OCI-LY7 (cell line): ENCODE measurements at regions not wholly inside any gene's neighbourhood (a gene's known extent, or its start where the extent isn't known, plus 50 kb on each side); places are given as distances from the start of the nearest gene placed in this dataset.

ENCODE experiments used
- BruUV-seq: library from RNA; stranded (reverse); fragments of 400-500 nt; replicated peaks from 2 replicates; lab custom pipeline; 2021; lab: Mats Ljungman, UMichigan
- CTCF ChIA-PET: fragments of 300-600 bp; sonication (Branson Sonifier 250); formaldehyde crosslinking; loops from one replicate; lab custom pipeline; 2022; ENCODE audit warnings: antibody characterized with exemption; ENCODE audit not compliant: unreplicated experiment; lab: Charles Lee
- POLR2A ChIA-PET: fragments of 300-600 bp; sonication (Branson Sonifier 250); formaldehyde crosslinking; loops from one replicate; lab custom pipeline; 2022; ENCODE audit warnings: antibody characterized with exemption; lab: Charles Lee
- DNase-seq: peaks from one replicate; pipeline ENCODE4 v3.0.0-alpha.2; 2015; ENCODE audit warnings: low spot score
- H2AFZ ChIP-seq: fragments of 200-600 bp; sonication (generic), shearing (Covaris generic); 2 replicates; pipeline ENCODE4 v1.6.1; 2014; ENCODE audit warnings: mild to moderate bottlenecking, antibody characterized with exemption, low read length, moderate library complexity
- H3K27ac ChIP-seq: fragments of 200-600 bp; sonication (generic); 2 replicates; pipeline ENCODE4 v1.5.1; 2014; ENCODE audit warnings: mixed run types, low read depth, mild to moderate bottlenecking, moderate library complexity, low read length, inconsistent platforms; ENCODE audit not compliant: poor library complexity, severe bottlenecking
- H3K36me3 ChIP-seq: fragments of 200-600 bp; sonication (generic); 2 replicates; pipeline ENCODE4 v1.6.1; 2014; ENCODE audit warnings: mild to moderate bottlenecking, antibody characterized with exemption, low read length, moderate library complexity, mixed read lengths; ENCODE audit not compliant: insufficient read depth
- H3K4me1 ChIP-seq: fragments of 200-600 bp; sonication (generic); 2 replicates; pipeline ENCODE4 v1.5.1; 2014; ENCODE audit warnings: mild to moderate bottlenecking, low read length; ENCODE audit not compliant: insufficient read depth, poor library complexity, severe bottlenecking
- H3K4me2 ChIP-seq: fragments of 200-600 bp; sonication (generic); 2 replicates; pipeline ENCODE4 v1.6.1; 2014; ENCODE audit warnings: mild to moderate bottlenecking, low read length
- H3K4me3 ChIP-seq: fragments of 200-600 bp; sonication (generic); 2 replicates; pipeline ENCODE4 v1.5.1; 2014; ENCODE audit warnings: mild to moderate bottlenecking, low read depth, low read length; ENCODE audit not compliant: poor library complexity, severe bottlenecking
- H3K79me2 ChIP-seq: fragments of 200-600 bp; sonication (generic); 2 replicates; pipeline ENCODE4 v1.6.1; 2016; ENCODE audit warnings: low read depth, mild to moderate bottlenecking, low read length, moderate library complexity, mixed read lengths; ENCODE audit not compliant: insufficient read depth
- H3K9me2 ChIP-seq: fragments of 200-600 bp; sonication (generic); 2 replicates; pipeline ENCODE4 v1.6.1; 2016; ENCODE audit warnings: mild to moderate bottlenecking, low read length, mixed read lengths; ENCODE audit not compliant: insufficient read depth
- H3K9me3 ChIP-seq: fragments of 200-600 bp; sonication (generic); 2 replicates; pipeline ENCODE4 v1.6.1; 2014; ENCODE audit warnings: mild to moderate bottlenecking, mixed run types, low read length, mixed read lengths
- H4K20me1 ChIP-seq: fragments of 200-600 bp; sonication (generic); 2 replicates; pipeline ENCODE4 v1.6.1; 2014; ENCODE audit warnings: mild to moderate bottlenecking, antibody characterized with exemption, low read length, moderate library complexity, mixed read lengths; ENCODE audit not compliant: insufficient read depth
- EZH2phosphoT487 ChIP-seq: fragments of 200-600 bp; sonication (generic); IDR thresholded peaks from 2 replicates; pipeline ENCODE4 v1.6.1; 2018; ENCODE audit warnings: low read depth, borderline replicate concordance, mild to moderate bottlenecking, mixed run types, antibody characterized with exemption, low read length, moderate library complexity, mixed read lengths
- intact Hi-C: fragments of 100-400 bp; cut with micrococcal nuclease; formaldehyde crosslinking; loops from one replicate; pipeline ENCODE4 v1.10.0; 2022; ENCODE audit not compliant: unreplicated experiment
- TF ChIP-seq, protein P1 (sequence below): fragments of 200-600 bp; sonication (generic); conservative IDR thresholded peaks from 2 replicates; pipeline ENCODE4 v1.5.1; 2014; ENCODE audit warnings: mild to moderate bottlenecking, antibody characterized with exemption, low read length, moderate library complexity, mixed read lengths

DNA sequence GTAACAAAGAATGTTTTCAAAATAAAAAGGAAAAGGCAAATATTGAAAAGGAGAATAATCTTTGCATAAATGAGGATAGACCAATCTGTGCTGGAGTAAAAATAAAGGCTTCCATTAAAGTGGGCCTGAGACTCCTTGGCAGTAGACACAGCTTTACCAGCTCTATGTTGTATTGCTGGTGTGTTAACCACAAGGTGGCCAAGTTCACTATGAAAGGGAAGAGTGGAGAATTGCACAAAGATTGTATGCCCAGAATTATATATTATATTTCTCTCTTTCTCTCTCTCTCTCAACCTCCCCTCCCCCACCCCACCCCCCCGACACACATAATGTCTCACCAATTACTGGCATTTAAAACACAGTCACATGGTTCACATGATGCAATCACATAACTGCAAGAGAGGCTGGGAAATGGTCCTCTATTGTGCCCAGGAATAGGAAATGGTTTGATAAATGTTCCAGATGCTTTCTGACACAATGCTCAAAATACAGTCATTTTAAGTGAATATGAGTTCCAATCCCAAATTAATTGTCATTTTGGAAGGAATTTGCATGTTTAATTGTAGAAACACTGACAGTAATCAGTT lies 222.6 kb upstream of the SYT1 start:
- Histone ChIP-seq H3K4me1 (no peaks in the 10 kb centered on the region), H3K27ac (no peak overlapping the region), H3K9me3 (no peaks in the 10 kb centered on the region), H3K79me2 (no peaks in the 10 kb centered on the region), H3K36me3 (no peaks in the 10 kb centered on the region), H4K20me1 (no peaks in the 10 kb centered on the region), H3K4me2 (no peak overlapping the region), H3K4me3 (no peak overlapping the region), H3K9me2 (no peaks in the 10 kb centered on the region), H2AFZ (no peak overlapping the region)
- no TSS peak for BruUV-seq
- intact Hi-C loops, result no loop called here
- no peak for DNase-seq
- ChIA-PET CTCF (no interaction called here), POLR2A (no interaction called here)
- no peak for TF ChIP-seq EZH2phosphoT487
- TF ChIP-seq, protein P1, sequence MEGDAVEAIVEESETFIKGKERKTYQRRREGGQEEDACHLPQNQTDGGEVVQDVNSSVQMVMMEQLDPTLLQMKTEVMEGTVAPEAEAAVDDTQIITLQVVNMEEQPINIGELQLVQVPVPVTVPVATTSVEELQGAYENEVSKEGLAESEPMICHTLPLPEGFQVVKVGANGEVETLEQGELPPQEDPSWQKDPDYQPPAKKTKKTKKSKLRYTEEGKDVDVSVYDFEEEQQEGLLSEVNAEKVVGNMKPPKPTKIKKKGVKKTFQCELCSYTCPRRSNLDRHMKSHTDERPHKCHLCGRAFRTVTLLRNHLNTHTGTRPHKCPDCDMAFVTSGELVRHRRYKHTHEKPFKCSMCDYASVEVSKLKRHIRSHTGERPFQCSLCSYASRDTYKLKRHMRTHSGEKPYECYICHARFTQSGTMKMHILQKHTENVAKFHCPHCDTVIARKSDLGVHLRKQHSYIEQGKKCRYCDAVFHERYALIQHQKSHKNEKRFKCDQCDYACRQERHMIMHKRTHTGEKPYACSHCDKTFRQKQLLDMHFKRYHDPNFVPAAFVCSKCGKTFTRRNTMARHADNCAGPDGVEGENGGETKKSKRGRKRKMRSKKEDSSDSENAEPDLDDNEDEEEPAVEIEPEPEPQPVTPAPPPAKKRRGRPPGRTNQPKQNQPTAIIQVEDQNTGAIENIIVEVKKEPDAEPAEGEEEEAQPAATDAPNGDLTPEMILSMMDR, result no peak

DNA sequence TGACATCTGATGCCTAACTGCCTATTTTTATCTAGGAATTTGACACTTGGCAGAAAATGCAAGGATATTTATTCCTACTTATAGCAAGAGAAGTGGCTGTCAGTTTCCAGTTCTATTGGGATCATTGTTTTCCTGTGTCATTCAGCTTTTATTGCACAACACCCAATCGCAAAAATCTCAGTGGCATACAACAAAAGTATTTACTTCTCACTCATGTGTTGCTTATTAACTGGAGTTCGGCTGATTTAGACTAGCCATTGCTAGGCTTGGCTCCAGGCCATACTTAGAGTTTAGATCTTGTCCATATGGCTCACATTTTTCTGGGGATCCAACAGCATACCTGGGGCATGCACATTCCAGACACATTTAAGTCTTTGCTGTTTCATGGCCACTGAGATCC lies 218.6 kb upstream of the SYT1 start:
- Histone ChIP-seq H3K9me3 (no peaks in the 10 kb centered on the region), H3K27ac (no peak overlapping the region), H3K9me2 (no peaks in the 10 kb centered on the region), H3K79me2 (no peaks in the 10 kb centered on the region), H2AFZ (no peak overlapping the region), H3K4me1 (no peaks in the 10 kb centered on the region), H3K36me3 (no peaks in the 10 kb centered on the region), H4K20me1 (no peaks in the 10 kb centered on the region), H3K4me2 (no peak overlapping the region), H3K4me3 (no peak overlapping the region)
- DNase-seq, result no peak
- TF ChIP-seq, protein P1, result no peak
- no peak for TF ChIP-seq EZH2phosphoT487
- intact Hi-C loops, result no loop called here
- CTCF ChIA-PET, result no interaction called here
- BruUV-seq, result no TSS peak
- POLR2A ChIA-PET, result interaction anchor here (0.6 to 0.8 kb wide), 3 partner anchors 9 to 1494 kb away, joined by 3 to 4 read pairs (median 3); no protein-coding TSS in a partner anchor

- Histone ChIP-seq H3K9me3 (no peaks in the 10 kb centered on the region), H2AFZ (no peak overlapping the region), H3K4me2 (no peak overlapping the region), H3K27ac (no peak overlapping the region), H3K79me2 (no peaks in the 10 kb centered on the region), H3K4me1 (no peaks in the 10 kb centered on the region), H3K36me3 (no peaks in the 10 kb centered on the region), H3K4me3 (no peak overlapping the region), H4K20me1 (no peaks in the 10 kb centered on the region), H3K9me2 (no peaks in the 10 kb centered on the region)
- CTCF ChIA-PET, result no interaction called here
- POLR2A ChIA-PET, result no interaction called here
- intact Hi-C loops, result no loop called here
- BruUV-seq, result no TSS peak
- TF ChIP-seq, protein P1, result no peak
- no peak for TF ChIP-seq EZH2phosphoT487
- no peak for DNase-seq
Observed at GRCh38 chr12:78651755-78652154, 212.8 kb upstream of the SYT1 start.
